GM21528 (cell line): ENCODE measurements at regions not wholly inside any gene's neighbourhood (a gene's known extent, or its start where the extent isn't known, plus 50 kb on each side); places are given as distances from the start of the nearest gene placed in this dataset.

ENCODE experiments used
- ATAC-seq: cut with Tn5 transposase; IDR thresholded peaks from one replicate; pipeline ENCODE4 v1.9.1; 2021; ENCODE audit warnings: mild to moderate bottlenecking, moderate library complexity; ENCODE audit not compliant: unreplicated experiment, low FRiP score

DNA sequence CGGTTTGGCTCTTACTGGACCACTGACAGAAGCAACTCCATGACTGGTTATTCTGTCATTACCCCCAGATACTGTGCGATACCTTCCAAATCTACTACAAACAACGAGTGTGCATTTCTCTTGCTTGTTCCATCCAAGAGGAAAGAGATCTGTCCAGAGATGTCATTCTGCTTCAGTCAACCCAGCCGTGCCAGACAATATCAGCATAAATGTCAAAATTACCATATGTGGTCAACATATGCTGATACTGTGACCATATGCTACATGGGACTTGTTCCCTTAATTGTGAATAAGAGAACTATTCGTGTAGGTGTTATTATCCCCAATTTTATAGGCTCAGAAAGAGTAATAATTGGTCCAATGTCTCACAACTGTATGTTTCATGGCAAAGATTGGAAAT, 143.2 kb upstream of the PRSS1 start:
- no peak for ATAC-seq

GRCh38 chr7:142604671-142605070, 144.6 kb upstream of the PRSS1 start:
- no peak for ATAC-seq

GRCh38 chr7:142603870-142604448, 145.3 kb upstream of the PRSS1 start:
- ATAC-seq: peak; percentile 60

GRCh38 chr7:142602756-142603155, 146.5 kb upstream of the PRSS1 start:
- no peak for ATAC-seq

DNA sequence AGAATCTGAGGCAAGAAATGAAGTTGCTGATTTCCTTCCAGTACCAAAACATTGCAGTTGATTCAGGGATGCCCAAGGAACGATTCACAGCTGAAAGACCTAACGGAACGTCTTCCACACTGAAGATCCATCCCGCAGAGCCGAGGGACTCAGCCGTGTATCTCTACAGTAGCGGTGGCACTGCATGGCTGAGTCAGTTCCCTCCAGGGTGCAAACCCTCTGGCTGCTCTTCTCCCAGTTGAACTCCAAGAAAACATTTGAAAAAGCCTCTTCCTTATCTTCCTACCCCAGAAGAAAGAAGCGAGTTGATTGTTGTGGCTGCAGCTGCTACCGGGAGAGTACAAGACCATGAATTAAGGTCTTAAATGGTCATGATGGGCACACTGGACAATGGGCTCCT, 147.1 kb upstream of the PRSS1 start:
- no peak for ATAC-seq

GRCh38 chr7:142598297-142598696, 151.0 kb upstream of the PRSS1 start:
- ATAC-seq: no peak

DNA sequence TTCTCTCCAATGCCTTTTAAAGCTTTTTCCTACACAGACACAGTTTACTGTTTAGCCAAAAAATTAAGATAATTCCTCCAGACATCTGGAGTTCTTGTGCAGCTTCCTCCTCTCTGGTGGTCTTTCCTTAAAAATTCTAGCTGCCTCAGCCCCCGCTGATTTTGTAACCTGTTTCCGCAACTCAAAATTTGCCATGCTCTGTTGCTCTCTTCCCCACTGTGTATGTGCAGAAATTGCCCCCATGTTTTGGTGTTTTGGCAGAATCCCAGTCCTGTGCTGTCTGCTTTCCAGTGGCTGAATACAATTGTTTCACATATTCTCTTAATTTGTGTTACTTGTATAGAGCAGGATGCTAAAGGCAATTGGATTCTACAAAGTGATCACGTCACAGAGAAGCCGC, 151.7 kb upstream of the PRSS1 start:
- ATAC-seq: no peak

- ATAC-seq: no peak
Observed at GRCh38 chr7:142595816-142596516, 153.3 kb upstream of the PRSS1 start.

DNA sequence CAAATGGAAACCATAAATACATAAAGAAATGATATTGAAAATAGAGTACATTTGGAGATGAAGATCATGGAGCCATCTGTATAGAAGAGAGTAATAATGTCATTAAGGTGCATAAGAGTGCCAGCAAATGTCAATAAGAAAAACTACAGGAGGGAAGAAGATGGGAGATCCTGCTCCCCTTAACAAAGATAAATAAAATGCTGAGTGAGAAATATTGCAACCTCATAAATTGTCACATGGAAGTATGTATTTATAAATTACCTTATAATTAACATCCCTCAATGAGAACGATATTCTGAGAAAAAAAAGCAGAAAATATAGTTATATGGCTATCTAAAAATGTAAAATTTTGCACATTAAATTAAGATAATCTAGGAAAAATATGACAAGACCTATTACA, 155.2 kb upstream of the PRSS1 start:
- ATAC-seq: no peak

DNA sequence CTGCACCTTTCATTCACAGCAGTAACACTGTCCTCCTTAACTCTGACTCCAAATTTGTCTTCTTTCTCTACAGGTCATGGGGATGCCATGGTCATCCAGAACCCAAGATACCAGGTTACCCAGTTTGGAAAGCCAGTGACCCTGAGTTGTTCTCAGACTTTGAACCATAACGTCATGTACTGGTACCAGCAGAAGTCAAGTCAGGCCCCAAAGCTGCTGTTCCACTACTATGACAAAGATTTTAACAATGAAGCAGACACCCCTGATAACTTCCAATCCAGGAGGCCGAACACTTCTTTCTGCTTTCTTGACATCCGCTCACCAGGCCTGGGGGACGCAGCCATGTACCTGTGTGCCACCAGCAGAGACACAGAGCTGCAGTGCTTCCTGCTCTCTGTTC, 156.2 kb upstream of the PRSS1 start:
- no peak for ATAC-seq

GRCh38 chr7:142592664-142593063, 156.6 kb upstream of the PRSS1 start:
- no peak for ATAC-seq

DNA sequence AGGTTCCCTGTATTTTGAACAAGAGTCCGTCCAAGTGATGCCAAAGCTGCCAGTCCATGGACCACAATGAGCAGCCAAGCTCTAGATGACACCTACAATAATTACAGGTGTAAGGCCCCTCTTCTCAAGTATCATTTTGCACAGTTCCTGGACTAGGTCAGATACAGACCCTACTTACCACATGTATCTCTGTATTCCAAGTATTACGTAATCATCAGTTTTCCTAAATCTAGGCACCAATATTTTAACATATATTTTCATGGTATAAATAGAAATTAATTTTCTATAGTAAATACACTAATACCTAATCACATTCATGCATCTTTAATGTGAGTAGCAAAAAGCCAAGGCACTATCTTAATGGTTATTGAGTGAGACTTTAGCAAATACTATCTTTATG, 157.0 kb upstream of the PRSS1 start:
- no peak for ATAC-seq

- no peak for ATAC-seq
Observed at GRCh38 chr7:142590830-142591457, 158.3 kb upstream of the PRSS1 start.

DNA sequence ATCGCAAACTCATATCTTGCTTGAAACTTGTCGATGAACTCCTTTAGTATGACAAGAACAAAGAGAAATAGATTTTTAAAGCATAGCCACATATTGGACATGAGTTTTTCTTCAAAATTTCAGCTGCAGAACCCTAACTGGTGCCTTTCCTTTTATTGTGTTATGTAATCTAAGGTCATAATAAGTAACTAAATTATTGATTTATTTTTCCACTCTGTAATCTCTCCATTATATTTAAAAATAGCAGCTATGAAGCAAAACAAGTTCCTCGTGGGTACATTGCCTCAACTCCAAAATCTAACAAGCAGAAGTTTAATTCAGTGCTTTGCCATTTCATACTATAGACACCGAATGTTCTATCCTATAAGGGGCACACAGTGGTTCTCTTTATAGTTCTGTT, 159.2 kb upstream of the PRSS1 start:
- ATAC-seq: no peak

- peak; percentile 69 for ATAC-seq
Observed at GRCh38 chr7:142587578-142588191, 161.6 kb upstream of the PRSS1 start.

GRCh38 chr7:142586611-142587010, 162.7 kb upstream of the PRSS1 start:
- no peak for ATAC-seq

- ATAC-seq: no peak
Observed at GRCh38 chr7:142585425-142585824, 163.8 kb upstream of the PRSS1 start.

DNA sequence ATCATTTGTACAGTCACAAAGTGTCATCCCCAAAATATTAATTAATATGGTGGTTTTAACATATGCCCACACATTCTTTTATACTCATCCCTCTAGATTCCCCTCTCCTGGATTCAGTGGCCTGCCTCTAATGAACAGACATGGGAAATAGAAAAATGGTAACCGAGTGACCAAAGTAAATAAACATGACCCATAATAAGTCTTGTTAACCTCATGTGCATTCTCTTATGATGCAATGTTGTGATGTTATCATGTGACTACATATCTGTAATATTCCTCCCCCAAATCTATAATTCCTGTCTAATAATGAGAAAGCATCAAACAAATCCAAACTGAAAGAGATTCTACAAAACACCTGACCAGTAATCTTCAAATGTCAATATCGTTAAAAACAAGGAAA, 164.5 kb upstream of the PRSS1 start:
- ATAC-seq: no peak

GRCh38 chr7:142583446-142583845, 165.8 kb upstream of the PRSS1 start:
- no peak for ATAC-seq

- no peak for ATAC-seq
Observed at GRCh38 chr7:142582351-142582750, 166.9 kb upstream of the PRSS1 start.

DNA sequence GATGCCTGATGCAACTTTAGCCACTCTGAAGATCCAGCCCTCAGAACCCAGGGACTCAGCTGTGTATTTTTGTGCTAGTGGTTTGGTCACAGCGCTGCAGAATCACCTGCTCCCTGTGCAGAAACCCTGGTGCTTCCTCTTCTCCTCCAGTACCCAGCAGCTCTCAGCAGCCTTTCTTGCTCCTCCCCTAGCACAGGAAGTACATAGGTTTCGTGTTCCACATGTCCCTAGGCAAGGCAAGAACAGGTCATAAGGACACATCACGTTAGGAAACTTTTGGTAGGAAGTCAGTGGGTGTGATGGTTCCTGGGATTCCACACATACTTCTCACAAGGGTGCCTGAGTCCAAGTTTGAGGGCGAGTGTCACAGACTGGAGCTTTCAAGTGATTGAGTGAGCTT, 167.9 kb upstream of the PRSS1 start:
- peak; percentile 89 for ATAC-seq

GRCh38 chr7:142579946-142580345, 169.3 kb upstream of the PRSS1 start:
- ATAC-seq: no peak
